MM.1S (cell line): ENCODE measurements at regions not wholly inside any gene's neighbourhood (a gene's known extent, or its start where the extent isn't known, plus 50 kb on each side); places are given as distances from the start of the nearest gene placed in this dataset.

ENCODE experiments used
- DNase-seq: peaks from one replicate; pipeline ENCODE4 v3.0.0-alpha.2; 2015
- H2AFZ ChIP-seq: fragments of 300-600 bp; sonication (generic); 2 replicates; pipeline ENCODE4 v1.6.0; 2016; ENCODE audit warnings: antibody characterized with exemption, low read length
- H3F3A ChIP-seq: fragments of 300-600 bp; sonication (generic); 2 replicates; pipeline ENCODE4 v1.6.1; 2016; ENCODE audit warnings: mild to moderate bottlenecking, antibody characterized with exemption, low read length, moderate library complexity, mixed read lengths; ENCODE audit not compliant: insufficient read depth
- H3K27ac ChIP-seq: fragments of 300-600 bp; sonication (generic); 2 replicates; pipeline ENCODE4 v1.5.1; 2016; ENCODE audit warnings: mild to moderate bottlenecking, low read length
- H3K27me3 ChIP-seq: fragments of 300-600 bp; sonication (generic); replicated peaks from 2 replicates; pipeline ENCODE4 v1.6.0; 2016; ENCODE audit warnings: low read length; ENCODE audit not compliant: insufficient read depth
- H3K36me3 ChIP-seq: fragments of 300-600 bp; sonication (generic); replicated peaks from 2 replicates; pipeline ENCODE4 v1.6.1; 2016; ENCODE audit warnings: mild to moderate bottlenecking, low read length, mixed read lengths; ENCODE audit not compliant: insufficient read depth
- H3K4me1 ChIP-seq: fragments of 300-600 bp; sonication (generic); 2 replicates; pipeline ENCODE4 v1.6.1; 2016; ENCODE audit warnings: low read length, mixed read lengths
- H3K4me2 ChIP-seq: fragments of 300-600 bp; sonication (generic); 2 replicates; pipeline ENCODE4 v1.6.0; 2016; ENCODE audit warnings: low read depth, low read length
- H3K4me3 ChIP-seq: fragments of 300-600 bp; sonication (generic); 2 replicates; pipeline ENCODE4 v1.5.1; 2016; ENCODE audit warnings: low read length, mixed read lengths
- H3K79me2 ChIP-seq: fragments of 300-600 bp; sonication (generic); 2 replicates; pipeline ENCODE4 v1.6.1; 2016; ENCODE audit warnings: mixed run types, low read length, mixed read lengths
- H3K9ac ChIP-seq: fragments of 300-600 bp; sonication (generic); 2 replicates; pipeline ENCODE4 v1.6.1; 2016; ENCODE audit warnings: low read length, mixed read lengths
- H3K9me2 ChIP-seq: fragments of 300-600 bp; sonication (generic); replicated peaks from 2 replicates; pipeline ENCODE4 v1.6.1; 2016; ENCODE audit warnings: mild to moderate bottlenecking, low read length, mixed read lengths; ENCODE audit not compliant: insufficient read depth
- H3K9me3 ChIP-seq: fragments of 300-600 bp; sonication (generic); replicated peaks from 2 replicates; pipeline ENCODE4 v1.6.1; 2016; ENCODE audit warnings: mild to moderate bottlenecking, low read length, mixed read lengths; ENCODE audit not compliant: insufficient read depth
- H4K20me1 ChIP-seq: fragments of 300-600 bp; sonication (generic); 2 replicates; pipeline ENCODE4 v1.6.1; 2016; ENCODE audit warnings: mild to moderate bottlenecking, low read length, moderate library complexity, mixed read lengths; ENCODE audit not compliant: insufficient read depth
- CTCF ChIP-seq: fragments of 300-600 bp; sonication (generic); IDR thresholded peaks from 2 replicates; pipeline ENCODE4 v1.5.1; 2016; ENCODE audit warnings: antibody characterized with exemption, low read length, mixed read lengths
- EZH2 ChIP-seq: fragments of 300-600 bp; sonication (generic); optimal IDR thresholded peaks from 2 replicates; pipeline ENCODE3; 2017; ENCODE audit warnings: low read depth, mild to moderate bottlenecking, antibody characterized with exemption, low read length, mixed read lengths
- EZH2phosphoT487 ChIP-seq: fragments of 300-600 bp; sonication (generic); IDR thresholded peaks from 2 replicates; pipeline ENCODE4 v1.6.1; 2018; ENCODE audit warnings: antibody characterized with exemption, low read length

GRCh38 chr17:34781571-34782108, 179.6 kb downstream of the CCT6B start:
- no peaks in the 10 kb centered on the region for H3K9me3 ChIP-seq
- no peak overlapping the region for H3K9ac ChIP-seq
- no peak overlapping the region for H3K4me2 ChIP-seq
- no peaks in the 10 kb centered on the region for H3K9me2 ChIP-seq
- H3K4me1 ChIP-seq: no peaks in the 10 kb centered on the region
- H3K36me3 ChIP-seq: no peaks in the 10 kb centered on the region
- DNase-seq: no peak
- no peaks in the 10 kb centered on the region for H4K20me1 ChIP-seq
- H3K79me2 ChIP-seq: no peaks in the 10 kb centered on the region
- H3F3A ChIP-seq: no peaks in the 10 kb centered on the region
- TF ChIP-seq EZH2 (no peak), CTCF (no peak), EZH2phosphoT487 (no peak)
- H2AFZ ChIP-seq: no peak overlapping the region
- H3K4me3 ChIP-seq: no peak overlapping the region
- no peak overlapping the region for H3K27ac ChIP-seq
- no peaks in the 10 kb centered on the region; the same call in 1 of the 2 replicates for H3K27me3 ChIP-seq

- Histone ChIP-seq H3F3A (no peaks in the 10 kb centered on the region), H3K27me3 (no peaks in the 10 kb centered on the region; the same call in 1 of the 2 replicates), H3K4me1 (no peaks in the 10 kb centered on the region), H3K36me3 (no peaks in the 10 kb centered on the region), H4K20me1 (no peaks in the 10 kb centered on the region), H3K4me3 (no peak overlapping the region), H3K79me2 (no peaks in the 10 kb centered on the region), H3K9me3 (no peaks in the 10 kb centered on the region), H3K27ac (no peak overlapping the region), H3K9me2 (no peaks in the 10 kb centered on the region), H2AFZ (no peak overlapping the region), H3K9ac (no peak overlapping the region), H3K4me2 (no peak overlapping the region)
- no peak for DNase-seq
- TF ChIP-seq CTCF (no peak), EZH2phosphoT487 (no peak), EZH2 (no peak)
Measured at GRCh38 chr17:34781071-34781470, 180.2 kb downstream of the CCT6B start.

- no peak for TF ChIP-seq EZH2
- TF ChIP-seq CTCF: no peak
- TF ChIP-seq EZH2phosphoT487: no peak
- no peaks in the 10 kb centered on the region for H3F3A ChIP-seq
- no peaks in the 10 kb centered on the region for H3K79me2 ChIP-seq
- no peak overlapping the region for H3K9ac ChIP-seq
- no peaks in the 10 kb centered on the region for H3K4me1 ChIP-seq
- H4K20me1 ChIP-seq: no peaks in the 10 kb centered on the region
- no peak for DNase-seq
- no peaks in the 10 kb centered on the region for H3K36me3 ChIP-seq
- no peak overlapping the region for H2AFZ ChIP-seq
- no peak overlapping the region for H3K27ac ChIP-seq
- no peaks in the 10 kb centered on the region for H3K9me2 ChIP-seq
- no peaks in the 10 kb centered on the region; the same call in 1 of the 2 replicates for H3K27me3 ChIP-seq
- H3K9me3 ChIP-seq: no peaks in the 10 kb centered on the region
- no peak overlapping the region for H3K4me2 ChIP-seq
- H3K4me3 ChIP-seq: no peak overlapping the region
Measured at GRCh38 chr17:34780438-34780837, 180.8 kb downstream of the CCT6B start.
